ENCODE measurements at regions not wholly inside any gene's neighbourhood (a gene's known extent, or its start where the extent isn't known, plus 50 kb on each side); places are given as distances from the start of the nearest gene placed in this dataset.

- H3K9ac ChIP-seq (ENCODE audit: low read length) = no peak overlapping the region
- 100% methylated on average over 1 of the region's 3 CpGs for WGBS (ENCODE audit: insufficient coverage)
- H3K27me3 ChIP-seq (replicated peaks in 1 of 4; ENCODE audit: control extremely low read depth in 1 of 4, control insufficient read depth in 3 of 4, insufficient read depth in 4 of 4, low read length in 3 of 4) = no peaks in the 10 kb centered on the region
- H3K4me3 Mint-ChIP-seq = no peak overlapping the region
- H3K27me3 Mint-ChIP-seq = no peaks in the 10 kb centered on the region
- H4K20me1 ChIP-seq (ENCODE audit: control insufficient read depth, insufficient read depth, low read length, poor library complexity, severe bottlenecking) = no peaks in the 10 kb centered on the region
- no peak overlapping the region for H3K4me2 ChIP-seq (replicated peaks; ENCODE audit: low read depth, low read length, poor library complexity, severe bottlenecking)
- H3K36me3 ChIP-seq (replicated peaks in 1 of 2; ENCODE audit: control extremely low read depth in 1 of 2, control insufficient read depth in 1 of 2, extremely low read depth in 1 of 2, insufficient read depth in 2 of 2, low read length in 1 of 2) = no peaks in the 10 kb centered on the region
- peaks cover 2% of the 10 kb centered on the region for H3K9me3 Mint-ChIP-seq (ENCODE audit: insufficient read depth)
- no peaks in the 10 kb centered on the region for H3K4me1 ChIP-seq (ENCODE audit: control insufficient read depth in 2 of 2, insufficient read depth in 2 of 2, low read length in 2 of 2)
- ChIA-PET POLR2A (no interaction called here), CTCF (no interaction called here)
- intact Hi-C loops (cut with micrococcal nuclease) = no loop called here
- no peak overlapping the region for H2AFZ ChIP-seq (ENCODE audit: insufficient read depth, low read depth, low read length, poor library complexity, severe bottlenecking)
- no peak overlapping the region for H3K27ac ChIP-seq (ENCODE audit: low read length in 2 of 2)
- no peak overlapping the region for H3K4me3 ChIP-seq (ENCODE audit: control extremely low read depth in 1 of 5, extremely low read depth in 1 of 5, insufficient read depth in 1 of 5, low read depth in 2 of 5, low read length in 4 of 5)
- TF ChIP-seq EZH2 (IDR thresholded peaks at IDR 0.05; ENCODE audit: borderline replicate concordance, insufficient read depth, low read depth, low read length, poor library complexity, severe bottlenecking) = no peak
- no peak for TF ChIP-seq CTCF (IDR thresholded peaks at IDR 0.05)
- H3K79me2 ChIP-seq (ENCODE audit: control insufficient read depth, insufficient read depth, low read length) = no peaks in the 10 kb centered on the region
- H3K27ac Mint-ChIP-seq = no peak overlapping the region
- DNase-seq = no peak
- no peak for ATAC-seq (ENCODE audit: low read depth)
- no peaks in the 10 kb centered on the region for H3K4me1 Mint-ChIP-seq
- H3K9me3 ChIP-seq (ENCODE audit: control extremely low read depth in 1 of 3, control insufficient read depth in 2 of 3, insufficient read depth in 1 of 3, low read length in 2 of 3) = peaks cover 0 to 6% (median 0%) of the 10 kb centered on the region in 3 donors
Observed at GRCh38 chr4:185880571-185880970, 68.6 kb upstream of the SORBS2 start.

- Histone ChIP-seq H3K36me3 (replicated peaks in 1 of 2; ENCODE audit: control extremely low read depth in 1 of 2, control insufficient read depth in 1 of 2, extremely low read depth in 1 of 2, insufficient read depth in 2 of 2, low read length in 1 of 2) (no peaks in the 10 kb centered on the region), H3K9me3 (ENCODE audit: control extremely low read depth in 1 of 3, control insufficient read depth in 2 of 3, insufficient read depth in 1 of 3, low read length in 2 of 3) (peaks cover 0 to 6% (median 0%) of the 10 kb centered on the region in 3 donors), H3K4me3 (ENCODE audit: control extremely low read depth in 1 of 5, extremely low read depth in 1 of 5, insufficient read depth in 1 of 5, low read depth in 2 of 5, low read length in 4 of 5) (no peak overlapping the region), H2AFZ (ENCODE audit: insufficient read depth, low read depth, low read length, poor library complexity, severe bottlenecking) (no peak overlapping the region), H4K20me1 (ENCODE audit: control insufficient read depth, insufficient read depth, low read length, poor library complexity, severe bottlenecking) (no peaks in the 10 kb centered on the region), H3K79me2 (ENCODE audit: control insufficient read depth, insufficient read depth, low read length) (no peaks in the 10 kb centered on the region), H3K9ac (ENCODE audit: low read length) (no peak overlapping the region), H3K27ac (ENCODE audit: low read length in 2 of 2) (no peak overlapping the region), H3K27me3 (replicated peaks in 1 of 4; ENCODE audit: control extremely low read depth in 1 of 4, control insufficient read depth in 3 of 4, insufficient read depth in 4 of 4, low read length in 3 of 4) (no peaks in the 10 kb centered on the region), H3K4me1 (ENCODE audit: control insufficient read depth in 2 of 2, insufficient read depth in 2 of 2, low read length in 2 of 2) (no peaks in the 10 kb centered on the region), H3K4me2 (replicated peaks; ENCODE audit: low read depth, low read length, poor library complexity, severe bottlenecking) (no peak overlapping the region)
- Mint-ChIP-seq H3K4me3 (no peak overlapping the region), H3K27me3 (no peaks in the 10 kb centered on the region), H3K4me1 (no peaks in the 10 kb centered on the region), H3K9me3 (ENCODE audit: insufficient read depth) (peaks cover 2% of the 10 kb centered on the region), H3K27ac (no peak overlapping the region)
- ChIA-PET POLR2A (no interaction called here), CTCF (no interaction called here)
- no peak for ATAC-seq (ENCODE audit: low read depth)
- TF ChIP-seq EZH2 (IDR thresholded peaks at IDR 0.05; ENCODE audit: borderline replicate concordance, insufficient read depth, low read depth, low read length, poor library complexity, severe bottlenecking) = no peak
- no peak for TF ChIP-seq CTCF (IDR thresholded peaks at IDR 0.05)
- DNase-seq = no peak
- intact Hi-C loops (cut with micrococcal nuclease) = no loop called here
- 90% methylated on average over 2 of the region's 3 CpGs for WGBS (ENCODE audit: insufficient coverage)
Observed at GRCh38 chr4:185881430-185881829, 69.4 kb upstream of the SORBS2 start.
